ENCODE measurements at regions not wholly inside any gene's neighbourhood (a gene's known extent, or its start where the extent isn't known, plus 50 kb on each side); places are given as distances from the start of the nearest gene placed in this dataset.

DNA sequence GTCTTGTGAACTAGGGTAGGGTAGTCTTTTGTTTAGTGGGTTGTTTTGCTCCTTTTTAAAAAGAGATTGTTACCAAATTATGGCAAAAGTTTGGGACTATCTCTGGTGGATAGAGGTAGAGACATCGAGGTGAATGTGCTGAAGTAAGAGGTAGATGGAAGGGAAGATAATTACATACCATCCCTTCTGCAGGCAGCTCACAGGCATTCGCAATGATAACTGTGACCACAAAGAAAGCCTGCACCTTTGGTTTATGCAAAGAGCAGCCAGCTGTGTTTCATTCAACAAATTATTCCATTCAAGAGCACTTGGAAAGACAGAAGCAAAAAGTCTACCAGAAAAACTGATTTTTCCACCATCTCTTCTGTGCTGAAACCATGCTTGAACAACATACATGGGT lies 155.6 kb downstream of the GATB start:
- TF ChIP-seq KDM1A (IDR thresholded peaks at IDR 0.05; ENCODE audit: borderline replicate concordance) (no peak), CEBPB (IDR thresholded peaks at IDR 0.05; ENCODE audit: borderline replicate concordance in 1 of 2, low read depth in 2 of 2, low read length in 2 of 2) (no peak), CTCF (IDR thresholded peaks at IDR 0.05 in 2 of 3, conservative IDR thresholded peaks at IDR 0.05 in 1 of 3; ENCODE audit: control insufficient read depth in 2 of 3, extremely low read depth in 1 of 3, insufficient read depth in 1 of 3, low read depth in 3 of 3, low read length in 3 of 3) (no peak), RAD21 (IDR thresholded peaks at IDR 0.05; ENCODE audit: insufficient read depth, low read depth, low read length) (no peak), E2F8 (IDR thresholded peaks at IDR 0.05; ENCODE audit: low read depth, partially characterized antibody) (no peak)
- TF ChIP-seq, protein P1, sequence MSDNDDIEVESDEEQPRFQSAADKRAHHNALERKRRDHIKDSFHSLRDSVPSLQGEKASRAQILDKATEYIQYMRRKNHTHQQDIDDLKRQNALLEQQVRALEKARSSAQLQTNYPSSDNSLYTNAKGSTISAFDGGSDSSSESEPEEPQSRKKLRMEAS (IDR thresholded peaks at IDR 0.05; ENCODE audit: low read depth, low read length) = no peak
